Amygdala (tissue), 56 donors: ENCODE measurements at regions not wholly inside any gene's neighbourhood (a gene's known extent, or its start where the extent isn't known, plus 50 kb on each side); places are given as distances from the start of the nearest gene placed in this dataset.

Source experiments
- DNase-seq, 56 donors: peaks; one replicate each; lab custom pipeline; 2025; lab: John Stamatoyannopoulos, UW

GRCh38 chr2:41785251-41786022 is 262.4 kb upstream of the PKDCC start:
- DNase-seq = no peak

- no peak for DNase-seq
Observed at GRCh38 chr2:41791523-41791922, 256.3 kb upstream of the PKDCC start.

GRCh38 chr2:41803361-41803760 is 244.5 kb upstream of the PKDCC start:
- DNase-seq = no peak

DNA sequence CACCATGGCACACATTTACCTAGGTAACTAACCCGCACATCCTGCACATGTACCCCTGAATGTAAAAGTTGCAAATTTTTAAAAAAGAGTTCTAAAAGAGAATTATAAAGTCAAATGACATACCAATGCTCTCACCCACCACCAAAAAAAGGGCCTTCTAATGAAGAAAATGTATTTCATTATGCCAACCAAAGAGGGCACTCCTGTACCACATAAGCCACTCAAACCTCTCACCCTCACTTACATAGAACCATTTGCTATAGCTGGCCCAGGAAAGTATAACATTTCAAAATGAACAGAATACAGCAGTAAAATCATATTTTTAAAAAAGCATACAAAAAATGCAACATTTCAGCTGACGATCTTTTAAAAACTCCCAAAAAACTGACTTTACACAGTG is 241.5 kb upstream of the PKDCC start:
- DNase-seq = no peak

- no peak for DNase-seq
Observed at GRCh38 chr2:41821167-41821566, 226.7 kb upstream of the PKDCC start.

DNA sequence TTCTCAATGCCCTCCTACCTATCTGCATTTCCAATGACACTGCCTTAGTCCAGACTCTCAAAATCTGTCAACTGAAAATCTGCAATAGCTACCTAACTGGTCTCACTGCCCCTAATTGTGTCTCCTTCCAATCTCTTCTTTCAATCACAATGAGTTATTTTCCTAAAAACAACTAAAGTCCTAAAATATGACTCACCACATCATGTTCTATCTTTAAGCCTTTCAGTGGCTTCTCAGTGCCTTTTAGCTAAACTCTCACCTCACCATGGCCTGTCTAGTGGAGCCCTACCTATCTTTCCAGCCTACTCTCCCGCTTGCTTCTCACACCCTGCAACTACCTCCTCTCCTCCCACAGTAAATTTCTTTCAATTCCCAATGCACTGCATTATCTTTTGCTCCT is 220.9 kb upstream of the PKDCC start:
- DNase-seq = no peak

DNA sequence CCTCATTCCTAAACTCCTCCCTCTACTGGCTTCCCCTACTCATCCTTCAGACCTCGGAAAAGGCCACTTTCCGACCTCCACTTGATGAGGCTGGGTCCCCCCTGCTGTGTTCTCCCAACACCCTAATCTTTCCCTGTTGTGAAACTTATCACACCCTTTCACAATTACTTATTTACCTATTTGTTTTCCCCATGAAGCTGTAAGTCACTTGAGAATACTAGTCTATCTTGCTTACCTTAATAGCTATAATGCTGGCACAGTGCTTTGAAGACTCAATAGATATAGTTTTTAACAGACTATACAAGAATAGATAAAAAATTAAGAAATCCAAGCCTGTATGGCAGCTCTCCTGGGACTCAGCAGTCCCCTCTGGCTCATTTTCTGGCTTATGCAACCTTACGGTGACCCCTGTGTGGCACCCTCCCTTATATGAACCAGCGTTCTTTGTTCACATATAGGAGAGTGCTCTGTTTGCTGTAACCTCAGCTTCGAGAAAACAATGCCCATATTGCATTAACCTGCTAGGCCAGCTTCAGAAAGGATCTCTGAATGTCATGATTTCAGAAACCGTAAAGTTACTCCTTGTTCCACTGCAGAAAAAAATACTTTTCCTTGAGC is 220.4 kb upstream of the PKDCC start:
- DNase-seq = no peak

GRCh38 chr2:41828052-41828643 is 219.7 kb upstream of the PKDCC start:
- no peak for DNase-seq

DNA sequence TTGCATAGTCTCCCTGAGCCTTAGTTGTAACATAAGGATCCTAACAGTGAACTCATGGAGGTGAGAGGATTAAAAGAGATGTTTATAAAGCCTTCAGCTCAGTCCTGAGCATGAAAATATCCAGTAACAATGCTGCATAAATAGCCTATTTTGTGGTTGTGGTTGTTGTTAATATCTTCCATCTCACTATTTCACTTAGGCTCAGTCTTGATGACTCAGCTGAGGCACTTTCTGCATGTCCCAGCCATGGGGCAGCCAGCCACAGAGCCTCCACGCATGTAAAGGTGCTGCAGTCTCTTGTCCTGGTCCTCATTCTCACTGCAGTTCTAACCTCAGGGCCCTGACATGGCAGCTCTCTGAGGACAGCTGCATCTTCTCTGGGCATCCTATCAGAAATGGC is 218.8 kb upstream of the PKDCC start:
- no peak for DNase-seq

- no peak for DNase-seq
Observed at GRCh38 chr2:41830600-41830999, 217.2 kb upstream of the PKDCC start.

- no peak for DNase-seq
Observed at GRCh38 chr2:41832218-41832617, 215.6 kb upstream of the PKDCC start.

DNA sequence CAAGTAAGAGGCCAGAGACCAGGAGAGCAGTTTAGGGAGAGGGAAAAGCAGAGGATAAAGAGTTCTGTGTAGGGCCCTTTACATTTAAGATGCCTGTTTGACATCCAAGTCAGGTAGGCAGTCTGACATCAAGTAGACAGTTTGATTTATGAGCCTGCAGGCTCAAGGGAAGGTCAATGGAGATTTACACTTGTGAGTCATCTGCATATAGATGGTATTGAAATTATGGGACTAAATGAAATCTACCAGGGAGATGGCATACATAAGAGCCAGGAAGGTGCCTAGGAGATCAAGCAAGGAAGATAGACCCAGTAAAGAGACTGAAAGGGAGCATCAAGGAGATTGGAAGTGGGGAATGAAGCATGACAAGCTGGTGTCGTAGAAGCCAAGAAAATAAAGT is 212.4 kb upstream of the PKDCC start:
- no peak for DNase-seq

- no peak for DNase-seq
Observed at GRCh38 chr2:41836948-41837347, 210.9 kb upstream of the PKDCC start.

GRCh38 chr2:41837610-41838009 is 210.2 kb upstream of the PKDCC start:
- no peak for DNase-seq

DNA sequence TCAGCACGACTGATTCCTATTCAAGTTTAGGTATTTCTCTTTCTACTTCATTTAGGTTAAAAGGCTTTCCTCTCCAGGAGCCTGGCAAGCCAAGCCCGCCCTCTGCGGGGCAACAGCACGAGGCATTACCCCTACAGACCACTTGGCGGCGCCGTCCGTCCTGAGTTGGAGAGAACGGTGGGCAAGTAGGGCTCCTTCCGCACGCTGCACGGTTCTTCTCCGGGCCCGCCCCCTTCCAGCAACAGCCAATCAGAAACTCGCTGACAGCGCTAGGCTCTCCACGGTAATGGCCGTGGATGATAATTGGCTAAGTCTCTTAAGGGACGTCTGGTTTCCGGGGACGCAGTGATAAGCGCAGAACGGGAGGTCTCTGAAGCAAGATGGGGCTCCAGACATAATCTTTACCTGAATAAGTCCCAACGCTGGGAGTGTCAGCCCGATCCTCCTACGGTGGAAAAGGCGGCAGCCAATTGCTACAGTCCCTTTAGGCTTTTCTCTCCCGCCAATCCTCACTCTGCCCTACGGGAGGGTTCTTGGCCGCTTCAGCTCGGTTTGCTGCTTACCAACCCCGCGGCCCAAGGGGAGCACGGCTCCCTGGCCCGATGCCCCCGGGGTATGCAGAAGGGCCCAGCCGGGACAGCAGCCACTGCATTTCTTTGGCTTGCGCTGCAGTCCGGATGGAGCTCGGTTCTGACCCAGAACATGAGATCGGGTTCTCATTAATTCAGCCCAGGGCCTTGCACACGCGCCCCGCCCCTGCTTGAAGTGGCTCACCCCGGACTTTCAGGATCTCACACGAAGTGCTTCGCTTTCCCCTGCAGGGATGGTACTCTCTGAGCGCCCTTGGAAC is 206.9 kb upstream of the PKDCC start:
- peak; percentile 47 to 98 (median 94) for DNase-seq

DNA sequence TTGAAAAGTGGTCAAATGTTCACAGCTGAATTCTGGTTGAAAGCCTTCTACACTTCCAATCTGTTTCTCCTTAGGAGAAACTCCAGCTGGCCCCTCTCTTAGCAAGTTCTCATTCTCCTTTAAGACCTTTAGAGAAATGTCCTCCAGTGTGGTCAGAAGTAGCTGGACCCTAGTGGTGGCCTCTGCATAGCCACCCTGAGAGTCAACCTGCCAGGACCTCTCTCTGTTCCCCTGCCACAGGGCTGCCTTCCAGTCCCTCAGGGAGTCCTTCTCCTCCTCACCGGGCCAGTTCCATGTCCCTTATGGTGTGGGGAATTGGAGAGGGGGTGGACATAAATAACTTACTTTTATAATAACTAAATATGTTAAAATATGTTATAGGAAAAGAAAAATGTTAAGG is 200.9 kb upstream of the PKDCC start:
- no peak for DNase-seq

- no peak for DNase-seq
Observed at GRCh38 chr2:41847744-41848441, 199.9 kb upstream of the PKDCC start.

- DNase-seq = no peak
Observed at GRCh38 chr2:41851554-41851953, 196.3 kb upstream of the PKDCC start.

DNA sequence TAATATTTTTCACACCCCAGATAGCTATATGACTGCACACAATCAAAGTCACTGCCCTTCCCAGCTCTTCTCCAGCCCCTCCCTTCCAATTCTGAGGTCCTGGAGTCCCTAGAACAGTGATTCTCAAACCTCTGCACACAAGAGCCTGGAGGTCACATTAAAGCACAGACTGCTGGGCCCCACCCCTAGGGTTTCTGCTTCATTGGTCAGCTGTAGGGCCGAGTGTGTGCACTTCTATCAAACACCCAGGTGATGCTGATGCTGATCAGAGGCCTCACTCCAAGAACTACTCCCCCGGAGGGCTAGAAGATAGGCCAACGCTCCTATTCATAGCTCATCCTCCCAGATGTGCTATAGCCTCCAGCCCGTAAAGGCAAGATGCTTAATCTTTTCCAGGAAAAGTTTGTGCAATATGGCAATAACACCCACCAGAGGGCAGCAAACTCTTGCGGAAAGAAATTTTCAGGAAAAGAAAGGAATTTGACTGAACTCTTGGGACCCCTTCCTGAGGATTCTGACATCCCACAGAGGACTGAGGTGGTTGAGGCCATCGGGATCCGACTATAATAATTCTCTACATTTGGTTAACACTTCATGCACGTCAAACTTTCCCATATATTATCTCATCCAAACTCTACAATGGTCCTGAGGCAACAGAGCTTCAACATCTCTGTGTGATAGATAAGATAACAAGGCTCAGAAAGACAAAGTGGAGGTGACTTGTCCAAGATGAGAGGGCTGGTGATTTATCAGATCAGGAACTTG is 194.2 kb upstream of the PKDCC start:
- peak in 24 of 56 donors; percentile 3 to 71 (median 14) for DNase-seq

- no peak for DNase-seq
Observed at GRCh38 chr2:41854227-41854626, 193.6 kb upstream of the PKDCC start.
